SK-N-SH (cell line): ENCODE measurements at regions not wholly inside any gene's neighbourhood (a gene's known extent, or its start where the extent isn't known, plus 50 kb on each side); places are given as distances from the start of the nearest gene placed in this dataset.

Experiments used
- CTCF ChIA-PET: fragments of 300-600, 350-600 bp; formaldehyde crosslinking; extraction: SDS; loops from one replicate; lab custom pipeline; 2021; lab: Yijun Ruan, JAX
- POLR2A ChIA-PET: fragments of 350-600 bp; sonication (Branson Sonifier 250); formaldehyde crosslinking; extraction: SDS; loops from one replicate; lab custom pipeline; 2020; ENCODE audit warnings: antibody characterized with exemption, inconsistent platforms; lab: Yijun Ruan, JAX
- DNase-seq: peaks from one replicate; pipeline ENCODE4 v3.0.0; 2012
- H2AFZ ChIP-seq: fragments of 200-600 bp; sonication (generic); 2 replicates; pipeline ENCODE4 v1.8.1; 2016; ENCODE audit warnings: antibody characterized with exemption, mild to moderate bottlenecking, low read depth
- H3F3A ChIP-seq: fragments of 200-600 bp; sonication (generic); replicated peaks from 2 replicates; pipeline ENCODE3; 2016; ENCODE audit warnings: antibody characterized with exemption, mild to moderate bottlenecking; ENCODE audit not compliant: insufficient read depth
- H3K27ac ChIP-seq, 2 experiments: fragments of 200-500 bp in 1 of 2; fragments of 200-600 bp in 1 of 2; sonication (Bioruptor generic) in 1 of 2; sonication (generic), shearing (Covaris generic) in 1 of 2; 2 replicates each; pipeline versions ENCODE4 v1.5.1 to v1.6.1; 2014 to 2016; ENCODE audit warnings: low read depth in 2 of 2, inconsistent platforms in 1 of 2, low read length in 1 of 2, mild to moderate bottlenecking in 1 of 2, mixed read lengths in 1 of 2
- H3K27me3 ChIP-seq: fragments of 200-600 bp; sonication (generic), shearing (Covaris generic); 2 replicates; pipeline ENCODE4 v1.6.1; 2016; ENCODE audit warnings: mixed run types; ENCODE audit not compliant: insufficient read depth
- H3K36me3 ChIP-seq, 2 experiments: fragments of 200-500 bp in 1 of 2; fragments of 200-600 bp in 1 of 2; sonication (Bioruptor generic) in 1 of 2; sonication (generic) in 1 of 2; replicated peaks in 1 of 2; 2 replicates each; pipeline versions ENCODE3 to v1.5.1; 2014 to 2016; ENCODE audit warnings: low read length in 1 of 2, mild to moderate bottlenecking in 1 of 2; ENCODE audit not compliant: insufficient read depth in 2 of 2, control insufficient read depth in 1 of 2
- H3K4me1 ChIP-seq, 2 experiments: fragments of 200-500 bp in 1 of 2; fragments of 200-600 bp in 1 of 2; sonication (Bioruptor generic) in 1 of 2; sonication (generic), shearing (Covaris generic) in 1 of 2; 2 replicates each; pipeline versions ENCODE4 v1.5.1 to v1.6.1; 2014 to 2016; ENCODE audit warnings: low read depth in 1 of 2, low read length in 1 of 2, mixed run types in 1 of 2; ENCODE audit not compliant: insufficient read depth in 2 of 2, control insufficient read depth in 1 of 2
- H3K4me2 ChIP-seq: fragments of 200-600 bp; sonication (generic), shearing (Covaris generic); 2 replicates; pipeline ENCODE4 v1.6.1; 2017; ENCODE audit warnings: mixed run types
- H3K4me3 ChIP-seq, 2 experiments: fragments of 200-500 bp in 1 of 2; fragments of 200-600 bp in 1 of 2; sonication (Bioruptor generic) in 1 of 2; sonication (generic), shearing (Covaris generic) in 1 of 2; 2 replicates each; pipeline versions ENCODE4 v1.5.1 to v1.8.1; 2014 to 2016; ENCODE audit warnings: low read depth in 2 of 2, inconsistent platforms in 1 of 2, low read length in 1 of 2, mild to moderate bottlenecking in 1 of 2, mixed read lengths in 1 of 2, moderate library complexity in 1 of 2
- H3K79me2 ChIP-seq: fragments of 200-600 bp; sonication (generic); 2 replicates; pipeline ENCODE4 v1.8.1; 2017; ENCODE audit warnings: mild to moderate bottlenecking; ENCODE audit not compliant: insufficient read depth
- H3K9ac ChIP-seq: fragments of 200-600 bp; sonication (generic); 2 replicates; pipeline ENCODE4 v1.6.1; 2017; ENCODE audit warnings: mixed run types
- H3K9me2 ChIP-seq: fragments of 200-600 bp; sonication (generic); 2 replicates; pipeline ENCODE4 v1.6.1; 2017; ENCODE audit warnings: mixed run types
- H3K9me3 ChIP-seq: fragments of 200-600 bp; sonication (generic); 2 replicates; pipeline ENCODE4 v1.6.1; 2017; ENCODE audit warnings: mixed run types, mild to moderate bottlenecking, moderate library complexity
- H4K20me1 ChIP-seq: fragments of 200-600 bp; sonication (generic); 2 replicates; pipeline ENCODE4 v1.6.1; 2017; ENCODE audit warnings: mild to moderate bottlenecking, mixed run types; ENCODE audit not compliant: insufficient read depth
- CHD2 ChIP-seq: fragments of 150-350 bp; IDR thresholded peaks from 2 replicates; pipeline ENCODE4 v1.6.1; 2018; ENCODE audit warnings: low read length; ENCODE audit not compliant: partially characterized antibody
- CTCF ChIP-seq: fragments of 200-600 bp; sonication (generic); IDR thresholded peaks from 2 replicates; pipeline ENCODE4 v1.6.1; 2017; ENCODE audit warnings: antibody characterized with exemption, mild to moderate bottlenecking, moderate library complexity
- EP300 ChIP-seq, 2 experiments: IDR thresholded peaks; 2 replicates each; pipeline versions ENCODE4 v1.4.0 to v1.6.1; 2012; ENCODE audit warnings: borderline replicate concordance in 1 of 2, low read depth in 1 of 2, low read length in 1 of 2
- EZH2phosphoT487 ChIP-seq: fragments of 200-600 bp; sonication (generic); IDR thresholded peaks from 2 replicates; pipeline ENCODE4 v1.6.1; 2017; ENCODE audit warnings: low read depth, mixed run types, mild to moderate bottlenecking, antibody characterized with exemption, moderate library complexity, borderline replicate concordance
- FOSL2 ChIP-seq: IDR thresholded peaks from 2 replicates; pipeline ENCODE4 v1.4.0; 2012; ENCODE audit warnings: low read depth, mild to moderate bottlenecking, moderate library complexity, borderline replicate concordance
- FOXJ3 ChIP-seq: sonication (generic); formaldehyde crosslinking; IDR thresholded peaks from 2 replicates; pipeline ENCODE4 v1.5.1; 2020; ENCODE audit warnings: mild to moderate bottlenecking, missing genetic modification reagents
- GATA2 ChIP-seq: sonication (generic); formaldehyde crosslinking; IDR thresholded peaks from 2 replicates; pipeline ENCODE4 v1.5.0; 2020; ENCODE audit warnings: mild to moderate bottlenecking, missing genetic modification reagents
- MEF2A ChIP-seq: IDR thresholded peaks from 2 replicates; pipeline ENCODE4 v1.4.0; 2012; ENCODE audit warnings: low read depth, borderline replicate concordance
- NFIC ChIP-seq: IDR thresholded peaks from 2 replicates; pipeline ENCODE4 v1.4.0; 2012; ENCODE audit warnings: borderline replicate concordance
- NRF1 ChIP-seq: IDR thresholded peaks from 2 replicates; pipeline ENCODE4 v1.6.1; 2012; ENCODE audit warnings: low read depth, mild to moderate bottlenecking, low read length
- REST ChIP-seq: IDR thresholded peaks from 2 replicates; pipeline ENCODE4 v1.6.1; 2012; ENCODE audit warnings: mild to moderate bottlenecking, low read depth, low read length, moderate library complexity
- RXRA ChIP-seq: IDR thresholded peaks from 2 replicates; pipeline ENCODE4 v1.4.0; 2012; ENCODE audit warnings: low read depth, mild to moderate bottlenecking, borderline replicate concordance
- SIN3A ChIP-seq: IDR thresholded peaks from 2 replicates; pipeline ENCODE4 v1.6.1; 2012; ENCODE audit warnings: low read depth, mild to moderate bottlenecking, low read length, moderate library complexity, borderline replicate concordance
- TAF1 ChIP-seq: IDR thresholded peaks from 2 replicates; pipeline ENCODE4 v1.6.1; 2012; ENCODE audit warnings: low read depth, mild to moderate bottlenecking, low read length, moderate library complexity, borderline replicate concordance
- USF2 ChIP-seq: fragments of 150-350 bp; IDR thresholded peaks from 2 replicates; pipeline ENCODE4 v1.6.1; 2017; ENCODE audit warnings: antibody characterized with exemption, low read length, low read depth, borderline replicate concordance
- YY1 ChIP-seq: IDR thresholded peaks from 2 replicates; pipeline ENCODE4 v1.4.0; 2012; ENCODE audit warnings: low read depth, mild to moderate bottlenecking
- WGBS: methylation state at CpG from one replicate; pipeline ENCODE4 v1.1.6; 2017; ENCODE audit warnings: low lambda C conversion rate; 5-methylcytosine and 5-hydroxymethylcytosine counted together

- Histone ChIP-seq H3K9me3 (no peaks in the 10 kb centered on the region), H3K4me3 (no peak overlapping the region), H3K36me3 (no peaks in the 10 kb centered on the region), H3F3A (no peaks in the 10 kb centered on the region), H3K27me3 (no peaks in the 10 kb centered on the region)
- POLR2A ChIA-PET: no interaction called here
- TF ChIP-seq EP300 (IDR thresholded peaks at IDR 0.05; ENCODE audit: borderline replicate concordance in 1 of 2, low read depth in 1 of 2, low read length in 1 of 2) (no peak), NRF1 (no peak), CTCF (no peak), GATA2 (no peak)
- TF ChIP-seq, all 33 proteins: peak for 0
- no peak for DNase-seq
- Histone ChIP-seq H3K4me2 (no peak overlapping the region), H3K79me2 (no peaks in the 10 kb centered on the region), H3K4me1 (no peaks in the 10 kb centered on the region; a peak in 1 of 4 replicates), H3K9ac (no peak overlapping the region), H4K20me1 (no peaks in the 10 kb centered on the region), H3K9me2 (no peaks in the 10 kb centered on the region), H3K27ac (no peak overlapping the region), H2AFZ (no peak overlapping the region)
- CTCF ChIA-PET: no interaction called here
- 67% methylated on average over 1 of the region's 4 CpGs for WGBS
Measured at GRCh38 chr14:94942601-94943000, 172.7 kb upstream of the GSC start.

GRCh38 chr14:94941311-94941710, 171.4 kb upstream of the GSC start:
- no peaks in the 10 kb centered on the region for H3K27me3 ChIP-seq
- TF ChIP-seq TAF1 (no peak), EP300 (IDR thresholded peaks at IDR 0.05; ENCODE audit: borderline replicate concordance in 1 of 2, low read depth in 1 of 2, low read length in 1 of 2) (no peak), REST (no peak), FOXJ3 (CRISPR knock-in tag) (no peak), NFIC (no peak), RXRA (no peak), EZH2phosphoT487 (no peak), YY1 (no peak), USF2 (no peak), SIN3A (no peak), CHD2 (no peak), MEF2A (no peak), FOSL2 (no peak)
- H3F3A ChIP-seq: no peaks in the 10 kb centered on the region
- no peak overlapping the region for H3K9ac ChIP-seq
- ChIA-PET CTCF (interaction anchor here (0.6 kb wide), 1 partner anchor 23 kb away, joined by 3 read pairs; no protein-coding TSS in a partner anchor), POLR2A (no interaction called here)
- 75% methylated on average over 5 of the region's 5 CpGs for WGBS
- no peak overlapping the region for H3K4me2 ChIP-seq
- H3K79me2 ChIP-seq: no peaks in the 10 kb centered on the region
- no peak overlapping the region for H3K4me3 ChIP-seq
- H3K36me3 ChIP-seq: no peaks in the 10 kb centered on the region
- H3K4me1 ChIP-seq: peaks cover 6 to 7% of the 10 kb centered on the region in 2 experiments; a peak in 2 of 4 replicates
- no peak for DNase-seq
- H4K20me1 ChIP-seq: no peaks in the 10 kb centered on the region
- H3K9me3 ChIP-seq: no peaks in the 10 kb centered on the region
- no peak overlapping the region for H2AFZ ChIP-seq
- H3K9me2 ChIP-seq: no peaks in the 10 kb centered on the region
- no peak overlapping the region for H3K27ac ChIP-seq
